SK-N-SH (cell line): ENCODE measurements at regions not wholly inside any gene's neighbourhood (a gene's known extent, or its start where the extent isn't known, plus 50 kb on each side); places are given as distances from the start of the nearest gene placed in this dataset.

Experiments
- CTCF ChIP-seq: fragments of 200-600 bp; sonication (generic); IDR thresholded peaks from 2 replicates; pipeline ENCODE4 v1.6.1; 2017; ENCODE audit warnings: antibody characterized with exemption, mild to moderate bottlenecking, moderate library complexity
- EP300 ChIP-seq, 2 experiments: IDR thresholded peaks; 2 replicates each; pipeline versions ENCODE4 v1.4.0 to v1.6.1; 2012; ENCODE audit warnings: borderline replicate concordance in 1 of 2, low read depth in 1 of 2, low read length in 1 of 2
- EZH2phosphoT487 ChIP-seq: fragments of 200-600 bp; sonication (generic); IDR thresholded peaks from 2 replicates; pipeline ENCODE4 v1.6.1; 2017; ENCODE audit warnings: low read depth, mixed run types, mild to moderate bottlenecking, antibody characterized with exemption, moderate library complexity, borderline replicate concordance
- MAX ChIP-seq: IDR thresholded peaks from 2 replicates; pipeline ENCODE4 v1.4.0; 2012; ENCODE audit warnings: low read depth
- POLR2AphosphoS5 ChIP-seq: IDR thresholded peaks from 2 replicates; pipeline ENCODE4 v1.6.1; 2012; ENCODE audit warnings: low read depth, low read length
- SIN3A ChIP-seq: IDR thresholded peaks from 2 replicates; pipeline ENCODE4 v1.6.1; 2012; ENCODE audit warnings: low read depth, mild to moderate bottlenecking, low read length, moderate library complexity, borderline replicate concordance
- TEAD4 ChIP-seq: IDR thresholded peaks from 2 replicates; pipeline ENCODE4 v1.4.0; 2012; ENCODE audit warnings: mild to moderate bottlenecking, borderline replicate concordance; ENCODE audit not compliant: insufficient read depth

GRCh38 chr1:169027607-169028320 is 78.7 kb upstream of the ATP1B1 start:
- no peak for TF ChIP-seq EZH2phosphoT487
- no peak for TF ChIP-seq POLR2AphosphoS5
- TF ChIP-seq CTCF, result no peak
- TF ChIP-seq TEAD4, result no peak
- TF ChIP-seq MAX, result no peak
- no peak for TF ChIP-seq EP300 (IDR thresholded peaks at IDR 0.05; ENCODE audit: borderline replicate concordance in 1 of 2, low read depth in 1 of 2, low read length in 1 of 2)
- no peak for TF ChIP-seq SIN3A
